ENCODE measurements at regions not wholly inside any gene's neighbourhood (a gene's known extent, or its start where the extent isn't known, plus 50 kb on each side); places are given as distances from the start of the nearest gene placed in this dataset.

GRCh38 chr12:124453419-124454351, 113.7 kb downstream of the NCOR2 start:
- ChIA-PET POLR2A (interaction anchor here (0.6 to 1.8 kb wide), 4 partner anchors 12 to 105 kb away, joined by 3 to 21 read pairs (median 4); no protein-coding TSS in a partner anchor), CTCF (interaction anchor here (0.7 to 1.8 kb wide), 2 partner anchors 12 to 16 kb away, joined by 3 to 25 read pairs; no protein-coding TSS in a partner anchor)
- Mint-ChIP-seq H3K4me1 (ENCODE audit: low read depth) (peaks cover 69% of the 10 kb centered on the region), H3K27ac (peak overlapping the region; percentile 78), H3K4me3 (peak overlapping the region; percentile 80), H3K9me3 (no peaks in the 10 kb centered on the region), H3K27me3 (no peaks in the 10 kb centered on the region), H3K36me3 (ENCODE audit: low read depth) (peaks cover 11% of the 10 kb centered on the region)
- intact Hi-C loops (cut with DNase I, micrococcal nuclease), result loop anchor here in 1 of 2 experiments (1.0 to 10.0 kb wide), 3 partner anchors 13 to 311 kb away; partner anchors contain the start of gene NCOR2
- Histone ChIP-seq H3K4me1 (ENCODE audit: insufficient read depth, low read length) (peaks cover 91% of the 10 kb centered on the region), H3K36me3 (ENCODE audit: insufficient read depth, low read length) (peaks cover 20% of the 10 kb centered on the region), H3K9me3 (ENCODE audit: control insufficient read depth in 1 of 2, insufficient read depth in 1 of 2, low read length in 2 of 2) (no peaks in the 10 kb centered on the region), H3K27me3 (ENCODE audit: control insufficient read depth in 1 of 2, insufficient read depth in 2 of 2, low read length in 2 of 2) (no peaks in the 10 kb centered on the region), H3K27ac (ENCODE audit: low read depth in 1 of 2, low read length in 2 of 2) (peak overlapping the region; percentile 68 to 74), H3K4me3 (ENCODE audit: low read length) (peak overlapping the region; percentile 43)
- TF ChIP-seq, protein P1, sequence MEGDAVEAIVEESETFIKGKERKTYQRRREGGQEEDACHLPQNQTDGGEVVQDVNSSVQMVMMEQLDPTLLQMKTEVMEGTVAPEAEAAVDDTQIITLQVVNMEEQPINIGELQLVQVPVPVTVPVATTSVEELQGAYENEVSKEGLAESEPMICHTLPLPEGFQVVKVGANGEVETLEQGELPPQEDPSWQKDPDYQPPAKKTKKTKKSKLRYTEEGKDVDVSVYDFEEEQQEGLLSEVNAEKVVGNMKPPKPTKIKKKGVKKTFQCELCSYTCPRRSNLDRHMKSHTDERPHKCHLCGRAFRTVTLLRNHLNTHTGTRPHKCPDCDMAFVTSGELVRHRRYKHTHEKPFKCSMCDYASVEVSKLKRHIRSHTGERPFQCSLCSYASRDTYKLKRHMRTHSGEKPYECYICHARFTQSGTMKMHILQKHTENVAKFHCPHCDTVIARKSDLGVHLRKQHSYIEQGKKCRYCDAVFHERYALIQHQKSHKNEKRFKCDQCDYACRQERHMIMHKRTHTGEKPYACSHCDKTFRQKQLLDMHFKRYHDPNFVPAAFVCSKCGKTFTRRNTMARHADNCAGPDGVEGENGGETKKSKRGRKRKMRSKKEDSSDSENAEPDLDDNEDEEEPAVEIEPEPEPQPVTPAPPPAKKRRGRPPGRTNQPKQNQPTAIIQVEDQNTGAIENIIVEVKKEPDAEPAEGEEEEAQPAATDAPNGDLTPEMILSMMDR (IDR thresholded peaks at IDR 0.05), result no peak
- DNase-seq, result peak; percentile 53 to 93 (median 77)
- ATAC-seq (ENCODE audit: poor library complexity), result peak; percentile 78

DNA sequence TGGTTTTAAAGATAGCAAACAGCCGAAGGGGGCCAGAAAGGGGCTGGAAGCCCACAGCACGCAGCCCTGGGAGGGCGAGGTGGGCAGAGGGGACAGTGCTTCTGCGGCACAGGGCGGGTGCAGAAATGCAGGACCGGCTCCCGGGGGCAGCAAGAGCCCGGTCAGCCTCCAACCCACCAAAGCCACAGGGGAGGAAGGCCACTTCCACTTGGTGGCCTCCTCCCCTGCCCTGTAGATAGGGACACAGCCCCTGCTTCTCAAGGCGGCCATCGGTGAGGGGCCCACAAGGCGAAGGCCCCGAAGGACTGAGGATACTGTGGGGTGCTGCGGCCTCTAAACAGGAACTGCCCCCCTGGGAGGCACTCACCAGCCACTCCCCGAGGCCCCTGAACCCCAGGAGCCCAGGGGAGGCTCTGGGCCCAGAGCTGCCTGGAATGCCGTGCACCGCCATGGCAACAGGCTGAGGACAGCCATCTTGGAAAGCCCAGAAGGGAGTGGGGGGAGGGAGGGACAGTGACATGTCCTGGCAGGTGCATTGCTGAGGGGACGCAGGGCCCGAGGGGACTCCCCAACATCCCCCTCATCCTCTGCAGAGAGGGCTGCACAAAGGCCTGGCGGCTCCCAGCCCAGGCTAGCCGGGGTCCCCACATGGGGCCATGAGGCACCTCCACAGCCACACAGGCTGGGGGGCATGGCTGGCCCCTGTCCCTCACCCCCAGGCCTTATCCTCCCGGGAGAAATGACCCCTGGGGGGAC, 114.7 kb downstream of the NCOR2 start:
- H3K36me3 Mint-ChIP-seq (ENCODE audit: low read depth), result peaks cover 16% of the 10 kb centered on the region
- Histone ChIP-seq H3K36me3 (ENCODE audit: insufficient read depth, low read length) (peaks cover 30% of the 10 kb centered on the region), H3K4me1 (ENCODE audit: insufficient read depth, low read length) (peaks cover 82% of the 10 kb centered on the region), H3K4me3 (ENCODE audit: low read length) (peak overlapping the region; percentile 43), H3K27ac (ENCODE audit: low read depth in 1 of 2, low read length in 2 of 2) (peak overlapping the region; percentile 68 to 74), H3K27me3 (ENCODE audit: control insufficient read depth in 1 of 2, insufficient read depth in 2 of 2, low read length in 2 of 2) (no peaks in the 10 kb centered on the region), H3K9me3 (ENCODE audit: control insufficient read depth in 1 of 2, insufficient read depth in 1 of 2, low read length in 2 of 2) (no peaks in the 10 kb centered on the region)
- intact Hi-C loops (cut with DNase I, micrococcal nuclease), result loop anchor here in 1 of 2 experiments (1.0 to 10.0 kb wide), 3 partner anchors 14 to 312 kb away; partner anchors contain the start of gene NCOR2
- TF ChIP-seq, protein P1 (IDR thresholded peaks at IDR 0.05), result no peak
- no peaks in the 10 kb centered on the region for H3K9me3 Mint-ChIP-seq
- POLR2A ChIA-PET, result interaction anchor here (0.6 to 1.8 kb wide), 4 partner anchors 13 to 105 kb away, joined by 3 to 21 read pairs (median 4); no protein-coding TSS in a partner anchor
- no peak overlapping the region for H3K4me3 Mint-ChIP-seq
- DNase-seq (no peak), ATAC-seq (ENCODE audit: poor library complexity) (no peak)
- CTCF ChIA-PET, result interaction anchor here (0.7 to 1.8 kb wide), 2 partner anchors 13 to 17 kb away, joined by 3 to 25 read pairs; no protein-coding TSS in a partner anchor
- no peaks in the 10 kb centered on the region for H3K27me3 Mint-ChIP-seq
- peak overlapping the region; percentile 78 for H3K27ac Mint-ChIP-seq
- peaks cover 62% of the 10 kb centered on the region for H3K4me1 Mint-ChIP-seq (ENCODE audit: low read depth)

DNA sequence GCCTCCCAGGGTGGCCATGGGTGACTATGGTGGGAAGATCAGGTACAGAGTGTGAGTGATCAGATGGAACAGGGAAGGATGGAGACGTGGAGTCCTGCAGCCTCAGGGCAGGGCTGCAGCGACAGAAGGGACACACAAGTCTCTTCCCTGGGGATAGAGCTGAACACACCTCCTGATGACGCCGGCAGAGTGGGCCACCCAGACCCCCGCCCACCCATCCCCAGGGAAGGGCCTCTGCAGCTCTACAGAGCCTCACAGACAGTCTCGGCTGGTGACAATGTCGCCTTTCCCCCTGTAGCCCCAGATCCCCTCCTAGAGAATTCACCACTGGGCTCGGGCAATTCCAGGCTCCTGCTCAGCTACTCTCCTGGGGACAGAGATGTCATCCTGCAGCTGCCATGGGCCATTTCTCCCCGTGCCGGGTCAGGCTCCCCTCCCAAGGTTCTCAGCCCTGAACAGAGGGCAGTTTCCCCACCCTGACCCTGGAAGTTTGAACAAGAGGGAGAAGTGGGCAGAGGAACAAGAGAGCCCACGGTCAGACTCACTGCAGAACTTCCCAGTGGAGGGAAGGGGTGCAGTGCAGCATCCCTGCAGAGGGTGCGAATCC, 115.7 kb downstream of the NCOR2 start:
- peaks cover 74% of the 10 kb centered on the region for H3K4me1 ChIP-seq (ENCODE audit: insufficient read depth, low read length)
- no peaks in the 10 kb centered on the region for H3K27me3 ChIP-seq (ENCODE audit: control insufficient read depth in 1 of 2, insufficient read depth in 2 of 2, low read length in 2 of 2)
- TF ChIP-seq, protein P1 (IDR thresholded peaks at IDR 0.05), result no peak
- H3K9me3 ChIP-seq (ENCODE audit: control insufficient read depth in 1 of 2, insufficient read depth in 1 of 2, low read length in 2 of 2), result no peaks in the 10 kb centered on the region
- no peak overlapping the region for H3K4me3 Mint-ChIP-seq
- H3K27me3 Mint-ChIP-seq, result no peaks in the 10 kb centered on the region
- H3K4me1 Mint-ChIP-seq (ENCODE audit: low read depth), result peaks cover 56% of the 10 kb centered on the region
- H3K36me3 Mint-ChIP-seq (ENCODE audit: low read depth), result peaks cover 26% of the 10 kb centered on the region
- no peak for DNase-seq
- ATAC-seq (ENCODE audit: poor library complexity), result no peak
- no peaks in the 10 kb centered on the region for H3K9me3 Mint-ChIP-seq
- no peak overlapping the region for H3K4me3 ChIP-seq (ENCODE audit: low read length)
- peak overlapping the region; percentile 58 for H3K27ac Mint-ChIP-seq
- H3K36me3 ChIP-seq (ENCODE audit: insufficient read depth, low read length), result peaks cover 36% of the 10 kb centered on the region
- H3K27ac ChIP-seq (ENCODE audit: low read depth in 1 of 2, low read length in 2 of 2), result no peak overlapping the region
- POLR2A ChIA-PET, result no interaction called here
- intact Hi-C loops (cut with DNase I, micrococcal nuclease), result loop anchor here in 1 of 2 experiments (10.0 kb wide), 2 partner anchors 113 to 313 kb away; partner anchors contain the start of gene NCOR2
- CTCF ChIA-PET, result interaction anchor here (2.0 kb wide), 1 partner anchor 14 kb away, joined by 5 read pairs; no protein-coding TSS in a partner anchor

Measured in CD4-positive, alpha-beta T cell (primary cell).